HG03565 (cell line): ENCODE measurements at regions not wholly inside any gene's neighbourhood (a gene's known extent, or its start where the extent isn't known, plus 50 kb on each side); places are given as distances from the start of the nearest gene placed in this dataset.
A peak's percentile ranks its signal among the peaks of the same experiment; 100 is the strongest.
"Not testable (repeated sequence)": the region's sequence is repeated elsewhere in the genome, so short reads cannot be mapped to it uniquely, and the experiment has no call there.

Source experiments
- ATAC-seq: cut with Tn5 transposase; IDR thresholded peaks from one replicate; pipeline ENCODE4 v1.9.1; 2021; ENCODE audit warnings: mild to moderate bottlenecking, moderate library complexity; ENCODE audit not compliant: unreplicated experiment

- ATAC-seq: no peak
These were observed 377.9 kb downstream of the LTN1 start for GRCh38 chr21:28614791-28615190.

GRCh38 chr21:28608646-28609045 lies 384.0 kb downstream of the LTN1 start:
- ATAC-seq: no peak

DNA sequence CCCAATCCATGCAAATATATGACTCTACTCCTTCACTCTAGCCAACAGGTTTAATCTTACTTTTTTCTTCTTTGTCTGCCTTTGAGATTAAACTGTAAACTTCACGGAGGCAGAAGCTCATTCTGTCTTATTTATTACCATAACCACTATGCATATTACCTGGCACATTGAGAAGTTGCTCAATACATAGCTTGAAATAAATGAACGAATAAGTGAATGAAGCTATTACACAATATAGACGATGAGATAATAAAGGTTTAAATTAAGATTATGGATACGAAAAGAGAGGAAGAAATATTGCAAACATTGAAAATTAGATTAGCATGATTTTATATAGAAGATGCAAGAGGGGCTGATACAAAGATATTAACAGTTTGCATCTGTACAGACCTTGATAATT lies 385.1 kb downstream of the LTN1 start:
- ATAC-seq: no peak

DNA sequence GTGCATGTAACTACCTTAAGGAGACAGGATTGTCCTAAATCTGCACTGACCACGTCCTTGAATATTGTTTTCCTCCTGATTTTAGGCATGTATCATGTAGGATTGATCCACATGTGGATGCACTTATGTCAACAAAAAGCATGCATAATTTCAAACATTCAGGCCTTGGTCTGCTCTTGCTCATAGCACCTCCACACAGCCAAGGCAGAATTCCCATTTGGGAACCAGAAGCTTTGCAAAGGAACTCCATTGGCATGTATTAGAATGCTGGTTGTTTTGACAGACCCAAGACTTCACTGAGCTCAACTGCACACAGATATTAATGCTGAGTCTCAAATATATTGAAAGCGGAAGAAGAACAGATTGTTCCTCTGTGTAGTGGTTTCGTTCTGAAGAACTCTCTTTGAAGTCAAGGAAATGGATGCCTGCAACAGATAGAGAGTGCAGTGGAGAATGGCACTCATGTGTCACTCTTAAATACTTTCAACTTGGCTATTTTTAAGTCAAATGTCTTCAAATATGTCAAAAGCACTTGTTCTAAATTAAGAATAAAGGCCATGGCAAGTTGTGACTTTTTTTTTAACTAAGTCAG lies 387.6 kb downstream of the LTN1 start:
- ATAC-seq: peak; percentile 100

- no peak for ATAC-seq
These were observed 390.1 kb downstream of the LTN1 start for GRCh38 chr21:28602546-28602945.

DNA sequence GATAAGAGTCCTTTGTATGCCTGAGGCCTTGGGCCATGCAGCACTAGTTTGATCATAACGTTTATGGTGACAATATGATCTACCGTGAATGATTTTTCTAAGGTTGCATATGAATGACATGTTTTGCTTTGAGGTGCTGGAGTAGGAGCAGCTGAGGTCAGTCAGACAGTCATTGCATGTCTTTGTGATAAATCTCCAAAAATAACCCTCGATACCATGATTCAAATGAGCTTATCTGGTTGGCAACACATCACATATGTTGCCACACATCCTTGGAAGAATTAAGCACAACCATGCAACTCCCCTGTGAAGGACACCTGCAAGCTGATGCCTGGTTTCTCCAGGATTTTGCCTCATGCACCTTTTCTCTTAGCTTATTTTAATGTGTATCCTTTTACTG lies 394.5 kb downstream of the LTN1 start:
- ATAC-seq: no peak

- no peak for ATAC-seq
These were observed 400.3 kb downstream of the LTN1 start for GRCh38 chr21:28592205-28592865.

DNA sequence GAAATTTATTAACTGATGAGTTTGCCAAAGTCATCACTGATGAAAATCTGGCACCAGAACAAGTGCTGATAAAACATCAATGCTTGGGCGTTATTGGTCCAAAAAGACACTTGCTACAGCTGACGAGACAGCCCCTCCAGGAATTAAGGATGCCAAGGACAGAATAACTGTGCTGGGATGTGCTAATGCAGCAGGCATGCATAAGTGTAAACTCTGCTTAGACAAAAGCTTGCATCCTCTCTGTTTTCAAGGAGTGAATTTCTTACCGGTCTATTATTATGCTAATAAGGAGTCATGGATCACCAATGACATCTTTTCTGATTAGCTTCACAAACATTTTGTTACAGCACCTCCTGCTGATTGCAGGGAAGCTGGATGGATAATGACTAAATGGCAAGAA lies 402.0 kb downstream of the LTN1 start:
- ATAC-seq: no peak

GRCh38 chr21:28590026-28590425 lies 402.7 kb downstream of the LTN1 start:
- no peak for ATAC-seq

- no peak for ATAC-seq
These were observed 403.7 kb downstream of the LTN1 start for GRCh38 chr21:28588997-28589396.

DNA sequence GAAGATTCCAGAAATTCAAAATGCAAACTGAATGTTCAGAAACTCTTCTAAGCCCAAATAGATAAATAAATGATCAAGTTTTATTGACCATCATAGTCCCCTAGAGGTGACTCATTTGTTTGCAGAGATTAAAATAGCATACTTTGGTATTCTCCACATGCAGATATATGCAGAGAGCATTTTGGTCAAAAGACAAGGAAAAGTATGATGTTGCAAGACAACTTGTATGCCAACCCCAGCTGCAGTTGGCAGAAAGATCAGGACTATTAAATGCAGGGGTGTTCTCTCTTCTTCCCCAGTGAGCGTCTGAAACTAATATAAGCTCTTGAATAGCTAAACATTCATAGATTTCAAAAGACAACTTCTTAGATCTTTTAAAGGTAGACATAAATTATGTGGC lies 404.9 kb downstream of the LTN1 start:
- ATAC-seq: no peak

DNA sequence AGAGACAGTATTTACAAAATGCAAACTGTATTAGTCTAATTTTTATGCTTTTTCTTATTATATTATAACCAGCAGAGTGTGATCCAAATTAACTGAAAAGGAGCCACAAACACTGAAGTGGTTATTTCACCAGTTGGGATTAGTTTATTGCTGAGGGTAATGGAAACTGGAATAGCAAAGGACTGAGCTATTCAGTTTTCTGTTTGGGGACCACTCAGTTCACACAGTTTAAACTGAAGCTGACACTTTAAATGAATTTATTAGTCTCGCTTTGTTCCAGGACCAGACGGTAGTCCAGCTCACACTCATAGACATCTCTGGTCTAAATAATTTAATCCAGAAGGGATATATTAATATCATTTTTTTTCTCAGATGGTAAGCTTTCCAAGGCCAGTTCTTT lies 410.7 kb downstream of the LTN1 start:
- no peak for ATAC-seq

DNA sequence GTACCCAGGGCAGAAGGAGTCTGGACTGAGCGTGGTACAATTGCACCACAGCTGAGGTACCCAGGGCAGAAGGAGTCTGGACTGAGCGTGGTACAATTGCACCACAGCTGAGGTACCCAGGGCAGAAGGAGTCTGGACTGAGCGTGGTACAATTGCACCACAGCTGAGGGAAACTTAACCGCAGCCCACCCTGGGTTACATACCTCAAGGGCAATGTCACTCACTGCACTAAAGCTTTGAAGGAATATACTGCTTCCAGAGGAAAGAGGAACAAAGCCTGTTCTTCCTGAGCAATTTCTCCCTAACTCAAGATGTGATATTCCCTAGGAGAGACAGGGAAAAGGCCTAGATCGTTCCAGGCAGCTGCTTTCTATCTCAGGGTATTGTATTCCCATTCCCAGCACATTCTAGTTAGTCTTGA lies 411.4 kb downstream of the LTN1 start:
- not testable (repeated sequence) for ATAC-seq

- ATAC-seq: no peak
These were observed 412.1 kb downstream of the LTN1 start for GRCh38 chr21:28580585-28580984.

GRCh38 chr21:28579986-28580550 lies 412.6 kb downstream of the LTN1 start:
- ATAC-seq: no peak

DNA sequence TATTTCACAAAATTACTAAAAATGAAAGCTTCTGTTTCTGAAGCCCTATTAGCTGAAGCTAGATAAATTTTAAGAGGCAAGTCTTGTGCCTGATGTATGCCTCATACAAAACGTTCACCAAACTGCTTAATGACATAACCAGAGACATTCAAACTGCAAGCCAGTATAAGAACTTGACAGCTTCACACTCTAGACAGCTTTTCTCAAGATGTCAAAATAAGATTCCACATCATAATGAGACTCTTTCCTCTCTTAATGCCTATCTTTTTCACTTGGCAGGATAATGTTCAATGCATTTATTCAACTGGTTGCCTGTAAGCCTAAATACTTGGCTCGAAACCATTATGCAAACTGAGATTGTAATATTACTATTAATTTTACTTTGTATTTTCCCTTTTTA lies 424.0 kb downstream of the LTN1 start:
- ATAC-seq: no peak

DNA sequence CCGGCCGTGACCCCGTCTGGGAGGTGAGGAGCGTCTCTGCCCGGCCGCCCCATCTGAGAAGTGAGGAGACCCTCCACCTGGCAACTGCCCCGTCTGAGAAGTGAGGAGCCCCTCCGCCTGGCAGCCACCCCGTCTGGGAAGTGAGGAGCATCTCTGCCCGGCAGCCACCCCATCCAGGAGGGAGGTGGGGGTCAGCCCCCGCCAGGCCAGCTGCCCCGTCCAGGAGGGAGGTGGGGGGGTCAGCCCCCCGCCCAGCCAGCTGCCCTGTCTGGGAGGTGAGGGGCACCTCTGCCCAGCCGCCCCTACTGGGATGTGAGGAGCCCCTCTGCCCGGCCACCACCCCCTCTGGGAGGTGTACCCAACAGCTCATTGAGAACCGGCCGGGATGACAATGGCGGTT lies 428.7 kb downstream of the LTN1 start:
- not testable (repeated sequence) for ATAC-seq

DNA sequence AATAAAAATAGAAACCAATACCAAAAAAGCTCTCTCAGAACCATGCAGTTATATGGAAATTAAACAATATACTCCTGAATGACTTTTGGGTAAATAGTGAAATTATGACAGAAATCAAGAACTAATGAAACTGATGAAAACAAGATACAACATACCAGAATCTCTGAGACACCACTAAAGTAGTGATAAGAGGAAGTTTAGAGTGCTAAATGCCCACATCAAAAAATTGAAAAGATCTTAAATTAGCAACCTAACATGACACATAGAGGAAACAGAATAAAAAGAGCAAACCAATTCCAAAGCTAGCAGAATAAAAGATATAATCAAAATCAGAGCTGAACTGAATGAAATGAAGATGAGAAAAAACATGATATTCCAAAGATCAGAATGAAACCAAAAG lies 430.9 kb downstream of the LTN1 start:
- ATAC-seq: no peak

GRCh38 chr21:28554660-28555475 lies 437.8 kb downstream of the LTN1 start:
- no peak for ATAC-seq

GRCh38 chr21:28550057-28550825 lies 442.4 kb downstream of the LTN1 start:
- no peak for ATAC-seq

DNA sequence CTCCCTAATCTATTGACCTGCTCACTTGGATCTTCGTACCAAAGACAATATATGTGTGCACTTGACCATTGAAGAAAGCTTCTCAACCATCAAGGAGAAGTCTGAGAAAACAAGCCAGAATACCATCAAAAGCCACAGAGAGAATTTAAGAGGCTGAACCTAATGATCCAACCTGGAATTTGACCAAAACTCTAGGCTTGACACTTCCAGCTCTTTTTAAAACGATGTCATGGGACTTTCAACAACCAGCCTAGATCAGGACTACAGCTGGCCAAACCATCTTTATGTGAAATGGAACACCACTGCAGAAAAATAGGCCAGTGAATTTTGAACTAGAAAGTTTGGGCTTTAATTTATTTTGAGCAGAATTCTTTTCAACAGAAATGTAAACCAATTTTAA lies 444.4 kb downstream of the LTN1 start:
- no peak for ATAC-seq
